ENCODE measurements at regions not wholly inside any gene's neighbourhood (a gene's known extent, or its start where the extent isn't known, plus 50 kb on each side); places are given as distances from the start of the nearest gene placed in this dataset.

GRCh38 chr5:89942171-89942570, 467.4 kb downstream of the CETN3 start:
- Mint-ChIP-seq H3K4me3 (no peak overlapping the region), H3K27me3 (no peaks in the 10 kb centered on the region), H3K27ac (no peak overlapping the region), H3K4me1 (no peaks in the 10 kb centered on the region), H3K9me3 (no peaks in the 10 kb centered on the region)
- DNase-seq = no peak
- ATAC-seq = no peak

DNA sequence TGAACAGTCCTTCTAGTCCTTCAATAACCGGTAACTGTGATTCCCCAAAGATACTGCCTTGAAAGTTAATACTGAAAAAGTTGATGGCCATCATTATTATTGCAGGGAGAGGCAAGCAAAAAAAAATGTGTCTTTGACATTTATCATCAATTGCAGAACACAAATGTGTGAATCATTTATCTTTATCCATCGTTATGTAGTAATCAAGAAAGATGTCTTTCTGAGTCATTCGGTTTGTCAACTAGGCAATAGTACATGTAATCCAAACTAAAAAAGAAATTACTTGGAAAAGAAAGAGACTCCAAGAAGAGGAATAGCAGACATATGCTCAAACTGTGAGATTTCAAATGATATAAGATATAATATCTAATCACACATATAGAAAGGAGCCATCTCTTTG, 473.0 kb downstream of the CETN3 start:
- no peaks in the 10 kb centered on the region for H3K9me3 Mint-ChIP-seq
- no peak overlapping the region for H3K4me3 Mint-ChIP-seq
- H3K27ac Mint-ChIP-seq = no peak overlapping the region
- DNase-seq = no peak
- no peaks in the 10 kb centered on the region for H3K27me3 Mint-ChIP-seq
- no peaks in the 10 kb centered on the region for H3K4me1 Mint-ChIP-seq
- ATAC-seq = no peak

GRCh38 chr5:89934069-89934468, 475.5 kb downstream of the CETN3 start:
- Mint-ChIP-seq H3K27me3 (no peaks in the 10 kb centered on the region), H3K27ac (no peak overlapping the region), H3K4me1 (no peaks in the 10 kb centered on the region), H3K4me3 (no peak overlapping the region), H3K9me3 (no peaks in the 10 kb centered on the region)
- ATAC-seq = no peak
- no peak for DNase-seq

GRCh38 chr5:89932771-89933181, 476.8 kb downstream of the CETN3 start:
- no peaks in the 10 kb centered on the region for H3K9me3 Mint-ChIP-seq
- no peak overlapping the region for H3K4me3 Mint-ChIP-seq
- H3K27me3 Mint-ChIP-seq = no peaks in the 10 kb centered on the region
- no peaks in the 10 kb centered on the region for H3K4me1 Mint-ChIP-seq
- no peak overlapping the region for H3K27ac Mint-ChIP-seq
- no peak for DNase-seq
- no peak for ATAC-seq

DNA sequence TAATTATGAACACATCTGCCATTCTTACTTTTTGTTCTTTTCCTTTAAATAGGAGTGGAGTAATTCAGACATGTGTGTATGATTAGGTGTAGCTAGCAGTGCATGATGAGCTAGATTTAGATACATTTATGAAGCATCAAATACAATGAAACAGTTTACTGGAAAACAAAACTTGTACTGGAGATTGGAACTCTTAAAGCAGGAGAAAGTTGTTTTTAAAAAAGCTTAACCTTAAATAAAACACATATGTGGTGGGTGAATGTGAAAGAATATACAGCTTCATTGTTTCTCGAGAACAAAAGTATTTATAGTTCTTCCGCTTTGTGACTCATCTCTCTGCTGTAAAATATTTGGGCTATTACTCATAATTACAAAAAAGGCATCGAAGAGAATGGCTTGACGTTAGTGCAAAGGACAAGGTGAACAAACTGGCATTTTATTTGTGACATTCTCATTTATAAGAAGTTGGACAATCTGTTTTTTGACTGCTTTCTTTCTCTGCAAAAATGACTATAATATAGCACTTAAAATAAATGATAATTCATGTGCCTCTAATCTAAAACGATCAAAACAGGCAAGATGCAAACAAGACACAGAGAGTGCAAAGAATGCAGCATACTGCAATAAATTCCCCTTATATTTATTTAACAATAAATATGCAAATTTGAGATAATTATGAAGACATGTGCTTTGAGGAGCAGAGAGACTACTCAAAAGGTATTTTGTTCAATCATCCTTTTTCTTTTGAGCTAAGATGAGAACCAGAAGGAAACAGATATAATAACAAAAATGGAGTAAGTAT, 478.8 kb downstream of the CETN3 start:
- Mint-ChIP-seq H3K27me3 (no peaks in the 10 kb centered on the region), H3K9me3 (no peaks in the 10 kb centered on the region), H3K4me3 (no peak overlapping the region), H3K27ac (no peak overlapping the region), H3K4me1 (no peaks in the 10 kb centered on the region)
- ATAC-seq (no peak), DNase-seq (no peak)

- Mint-ChIP-seq H3K9me3 (no peaks in the 10 kb centered on the region), H3K27ac (no peak overlapping the region), H3K4me3 (no peak overlapping the region), H3K4me1 (no peaks in the 10 kb centered on the region), H3K27me3 (no peaks in the 10 kb centered on the region)
- ATAC-seq (no peak), DNase-seq (no peak)
Observed at GRCh38 chr5:89929834-89930233, 479.7 kb downstream of the CETN3 start.

DNA sequence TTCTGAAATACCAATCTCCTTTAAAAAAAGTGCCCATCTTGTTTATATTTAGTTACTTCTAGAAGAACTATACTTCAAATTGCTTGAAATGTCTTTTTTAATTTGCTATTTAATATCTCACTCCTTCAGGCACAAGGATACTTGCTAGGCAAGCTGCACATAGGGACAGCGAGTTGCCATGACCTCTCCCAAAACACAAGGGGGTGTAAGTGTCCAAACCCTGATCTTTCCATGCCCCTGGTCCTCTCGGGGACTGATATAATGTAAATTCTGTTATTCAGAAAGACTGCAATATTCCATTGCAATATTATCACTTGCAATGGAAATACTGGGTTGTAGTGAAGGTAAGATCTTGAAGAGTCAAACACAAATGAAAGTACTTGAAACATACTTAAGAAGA, 480.4 kb downstream of the CETN3 start:
- no peaks in the 10 kb centered on the region for H3K4me1 Mint-ChIP-seq
- no peaks in the 10 kb centered on the region for H3K9me3 Mint-ChIP-seq
- DNase-seq (no peak), ATAC-seq (no peak)
- no peak overlapping the region for H3K27ac Mint-ChIP-seq
- H3K27me3 Mint-ChIP-seq = no peaks in the 10 kb centered on the region
- no peak overlapping the region for H3K4me3 Mint-ChIP-seq

GRCh38 chr5:89922161-89922560, 487.4 kb downstream of the CETN3 start:
- Mint-ChIP-seq H3K4me3 (no peak overlapping the region), H3K9me3 (no peaks in the 10 kb centered on the region), H3K4me1 (no peaks in the 10 kb centered on the region), H3K27me3 (no peaks in the 10 kb centered on the region), H3K27ac (no peak overlapping the region)
- ATAC-seq (no peak), DNase-seq (no peak)

DNA sequence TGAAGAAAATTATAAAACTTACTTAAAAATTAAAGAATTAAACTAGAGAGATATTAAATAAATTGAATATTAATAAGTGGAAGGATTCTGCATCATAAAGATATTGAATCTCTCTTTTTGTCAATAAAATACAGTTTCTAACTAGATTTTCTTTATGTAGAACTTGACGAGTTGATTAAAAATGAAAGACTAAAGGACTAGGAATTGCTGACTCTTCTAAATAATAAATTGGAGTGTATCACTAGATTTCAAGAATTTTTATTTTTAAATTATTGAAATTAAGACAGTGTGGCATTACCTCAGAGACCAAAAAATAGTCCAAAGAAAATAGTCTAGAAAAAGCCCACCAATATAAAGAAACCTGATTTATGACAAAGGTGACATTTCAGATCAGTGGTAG, 492.4 kb downstream of the CETN3 start:
- no peaks in the 10 kb centered on the region for H3K9me3 Mint-ChIP-seq
- no peak for ATAC-seq
- no peak for DNase-seq
- H3K4me3 Mint-ChIP-seq = no peak overlapping the region
- H3K27me3 Mint-ChIP-seq = no peaks in the 10 kb centered on the region
- H3K27ac Mint-ChIP-seq = no peak overlapping the region
- no peaks in the 10 kb centered on the region for H3K4me1 Mint-ChIP-seq

- H3K27ac Mint-ChIP-seq = no peak overlapping the region
- no peaks in the 10 kb centered on the region for H3K27me3 Mint-ChIP-seq
- no peaks in the 10 kb centered on the region for H3K4me1 Mint-ChIP-seq
- no peak overlapping the region for H3K4me3 Mint-ChIP-seq
- no peak for DNase-seq
- H3K9me3 Mint-ChIP-seq = no peaks in the 10 kb centered on the region
- ATAC-seq = no peak
Observed at GRCh38 chr5:89916131-89916530, 493.4 kb downstream of the CETN3 start.

DNA sequence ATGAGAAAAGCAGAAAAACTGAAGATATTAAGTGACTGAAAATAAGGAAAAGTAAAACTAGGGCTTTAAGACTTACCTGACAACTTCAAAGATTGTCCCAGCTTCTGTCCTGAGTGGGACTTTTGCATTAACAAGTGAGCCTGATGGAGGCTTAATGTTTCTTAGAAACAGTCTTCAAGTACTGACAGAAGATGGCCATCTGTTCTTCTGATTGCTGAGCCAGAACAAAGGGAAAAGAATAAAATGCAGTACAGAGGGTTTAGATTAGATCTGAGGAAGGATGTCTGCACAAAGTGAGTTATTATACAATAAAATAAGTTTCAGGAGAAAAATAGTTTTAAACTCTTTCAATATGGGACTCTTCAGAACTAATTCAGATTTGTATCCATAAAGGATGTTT, 500.7 kb downstream of the CETN3 start:
- Mint-ChIP-seq H3K27me3 (no peaks in the 10 kb centered on the region), H3K9me3 (peaks cover 0 to 13% of the 10 kb centered on the region in 2 donors), H3K4me1 (no peaks in the 10 kb centered on the region), H3K27ac (no peak overlapping the region), H3K4me3 (no peak overlapping the region)
- no peak for DNase-seq
- no peak for ATAC-seq

DNA sequence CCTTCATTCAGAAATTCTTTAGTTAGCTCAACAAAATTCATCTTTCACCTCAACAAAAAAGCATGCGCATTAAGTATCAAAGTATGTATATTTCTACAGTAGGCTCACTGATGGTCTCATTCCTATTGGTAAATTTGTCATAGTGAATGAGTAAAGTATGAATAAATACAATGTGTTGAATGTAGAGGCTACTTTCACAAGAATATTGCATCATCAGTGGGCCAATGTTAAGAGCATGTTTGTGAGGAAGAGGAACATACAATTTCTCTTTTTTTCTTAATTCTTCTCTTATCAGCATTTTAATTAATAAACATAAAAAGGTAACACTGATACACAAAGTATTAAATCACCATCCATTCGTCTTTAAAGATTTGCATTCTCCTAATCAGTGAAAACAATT, 505.1 kb downstream of the CETN3 start:
- Mint-ChIP-seq H3K27ac (no peak overlapping the region), H3K9me3 (peaks cover 0 to 13% of the 10 kb centered on the region in 2 donors), H3K4me1 (no peaks in the 10 kb centered on the region), H3K4me3 (no peak overlapping the region), H3K27me3 (no peaks in the 10 kb centered on the region)
- ATAC-seq = no peak
- no peak for DNase-seq

DNA sequence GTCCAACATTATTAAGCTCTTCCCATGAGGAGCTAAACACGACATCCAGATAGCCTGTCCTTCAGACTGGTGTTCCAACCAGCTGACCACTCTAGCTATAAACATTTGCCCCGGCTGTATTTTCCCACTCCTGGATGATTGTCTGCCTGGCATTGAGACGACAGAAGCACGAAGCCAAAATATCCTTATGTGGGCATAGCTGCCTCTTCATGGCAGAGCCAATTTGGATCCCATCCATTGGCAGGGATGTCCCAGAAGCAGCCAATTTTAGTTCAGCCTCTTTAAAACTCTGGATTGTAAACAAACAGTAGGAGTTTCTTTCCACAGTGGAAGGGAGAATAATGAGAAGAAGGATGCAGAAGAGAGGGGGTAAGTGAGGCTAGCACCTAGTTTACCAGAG, 507.6 kb downstream of the CETN3 start:
- ATAC-seq = no peak

GRCh38 chr5:89901346-89901745, 508.2 kb downstream of the CETN3 start:
- no peak for ATAC-seq
- no peaks in the 10 kb centered on the region for H3K27me3 Mint-ChIP-seq
- H3K9me3 Mint-ChIP-seq = no peaks in the 10 kb centered on the region
- no peaks in the 10 kb centered on the region for H3K4me1 Mint-ChIP-seq
- H3K27ac Mint-ChIP-seq = no peak overlapping the region
- DNase-seq = no peak
- H3K4me3 Mint-ChIP-seq = no peak overlapping the region

More for the DNA sequence above, 507.6 kb downstream of the CETN3 start:
- Mint-ChIP-seq H3K27ac (no peak overlapping the region), H3K4me3 (no peak overlapping the region), H3K9me3 (no peaks in the 10 kb centered on the region), H3K4me1 (no peaks in the 10 kb centered on the region), H3K27me3 (no peaks in the 10 kb centered on the region)
- no peak for DNase-seq

DNA sequence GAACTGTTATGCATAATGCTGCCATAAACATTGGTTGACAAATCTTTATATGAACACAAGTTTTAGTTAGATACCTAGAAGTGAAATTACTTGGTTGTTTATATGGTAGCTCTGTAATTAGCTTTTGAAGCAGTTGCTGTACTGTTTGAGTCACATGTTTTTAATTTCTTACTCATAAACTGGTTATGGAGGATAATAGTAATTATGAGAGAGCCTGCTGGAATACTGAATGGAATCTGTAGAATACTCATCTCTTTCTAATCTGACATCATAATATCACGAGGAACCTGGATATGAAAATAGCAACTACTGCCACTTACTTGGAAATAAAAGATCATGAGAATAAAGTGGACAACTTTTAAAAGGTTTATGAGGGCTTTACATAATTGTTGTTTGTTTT, 509.2 kb downstream of the CETN3 start:
- peaks cover 0 to 2% of the 10 kb centered on the region in 2 donors for H3K9me3 Mint-ChIP-seq
- no peak overlapping the region for H3K27ac Mint-ChIP-seq
- H3K4me1 Mint-ChIP-seq = no peaks in the 10 kb centered on the region
- H3K27me3 Mint-ChIP-seq = no peaks in the 10 kb centered on the region
- no peak overlapping the region for H3K4me3 Mint-ChIP-seq
- no peak for ATAC-seq
- DNase-seq = no peak

GRCh38 chr5:89899559-89899958, 510.0 kb downstream of the CETN3 start:
- no peak overlapping the region for H3K27ac Mint-ChIP-seq
- H3K27me3 Mint-ChIP-seq = no peaks in the 10 kb centered on the region
- no peak for ATAC-seq
- peaks cover 0 to 9% of the 10 kb centered on the region in 2 donors for H3K9me3 Mint-ChIP-seq
- DNase-seq = no peak
- no peak overlapping the region for H3K4me3 Mint-ChIP-seq
- H3K4me1 Mint-ChIP-seq = no peaks in the 10 kb centered on the region

DNA sequence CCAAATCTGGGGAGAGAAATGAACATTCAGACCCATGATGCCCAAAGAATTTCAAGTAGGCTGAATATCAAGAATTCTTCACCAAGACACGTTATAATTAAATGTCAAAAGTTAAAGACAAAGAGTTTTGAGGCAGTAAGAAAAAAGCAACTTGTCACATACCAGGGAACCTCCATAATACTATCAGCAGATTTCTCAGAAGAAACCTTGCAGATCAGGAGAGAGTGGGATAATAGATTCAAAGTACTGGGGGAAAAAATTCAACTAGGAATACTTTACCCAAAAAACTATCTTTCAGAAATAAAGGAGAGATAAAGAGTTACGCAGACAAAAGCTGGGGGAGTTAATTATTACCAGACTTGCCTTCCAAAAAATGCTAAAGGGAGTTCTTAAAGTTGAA, 516.0 kb downstream of the CETN3 start:
- Mint-ChIP-seq H3K4me3 (no peak overlapping the region), H3K27ac (no peak overlapping the region), H3K4me1 (no peaks in the 10 kb centered on the region), H3K9me3 (peaks cover 16 to 32% of the 10 kb centered on the region in 2 donors), H3K27me3 (no peaks in the 10 kb centered on the region)
- DNase-seq (no peak), ATAC-seq (no peak)

Data from stimulated activated naive CD8-positive, alpha-beta T cell treated with anti-CD3 and anti-CD28 coated beads, Interleukin-15, amount 100 ng/mL, for 72 hours (primary cell).